SK-N-SH (cell line): ENCODE measurements at regions not wholly inside any gene's neighbourhood (a gene's known extent, or its start where the extent isn't known, plus 50 kb on each side); places are given as distances from the start of the nearest gene placed in this dataset.

Source experiments
- CHD2 ChIP-seq: fragments of 150-350 bp; IDR thresholded peaks from 2 replicates; pipeline ENCODE4 v1.6.1; 2018; ENCODE audit warnings: low read length; ENCODE audit not compliant: partially characterized antibody
- EP300 ChIP-seq, 2 experiments: IDR thresholded peaks; 2 replicates each; pipeline versions ENCODE4 v1.4.0 to v1.6.1; 2012; ENCODE audit warnings: borderline replicate concordance in 1 of 2, low read depth in 1 of 2, low read length in 1 of 2
- EZH2phosphoT487 ChIP-seq: fragments of 200-600 bp; sonication (generic); IDR thresholded peaks from 2 replicates; pipeline ENCODE4 v1.6.1; 2017; ENCODE audit warnings: low read depth, mixed run types, mild to moderate bottlenecking, antibody characterized with exemption, moderate library complexity, borderline replicate concordance
- FOXM1 ChIP-seq: IDR thresholded peaks from 2 replicates; pipeline ENCODE4 v1.4.0; 2012; ENCODE audit warnings: low read depth, mild to moderate bottlenecking
- GABPA ChIP-seq: IDR thresholded peaks from 2 replicates; pipeline ENCODE4 v1.4.0; 2012; ENCODE audit warnings: low read depth, mild to moderate bottlenecking
- IRF3 ChIP-seq: fragments of 150-350 bp; IDR thresholded peaks from 2 replicates; pipeline ENCODE4 v1.6.1; 2016; ENCODE audit warnings: mild to moderate bottlenecking, low read depth, low read length
- MAX ChIP-seq: IDR thresholded peaks from 2 replicates; pipeline ENCODE4 v1.4.0; 2012; ENCODE audit warnings: low read depth
- POLR2AphosphoS5 ChIP-seq: IDR thresholded peaks from 2 replicates; pipeline ENCODE4 v1.6.1; 2012; ENCODE audit warnings: low read depth, low read length
- SMC3 ChIP-seq: IDR thresholded peaks from 2 replicates; pipeline ENCODE4 v1.6.1; 2012; ENCODE audit warnings: low read depth, low read length, improper control_type of control experiment
- YY1 ChIP-seq: IDR thresholded peaks from 2 replicates; pipeline ENCODE4 v1.4.0; 2012; ENCODE audit warnings: low read depth, mild to moderate bottlenecking
- TF ChIP-seq, protein P1 (sequence below): fragments of 200-600 bp; sonication (generic); IDR thresholded peaks from 2 replicates; pipeline ENCODE4 v1.6.1; 2017; ENCODE audit warnings: antibody characterized with exemption, mild to moderate bottlenecking, moderate library complexity
- TF ChIP-seq, protein P2 (sequence below): IDR thresholded peaks from 2 replicates; pipeline ENCODE4 v1.6.1; 2012; ENCODE audit warnings: mild to moderate bottlenecking, low read depth, low read length, moderate library complexity
- TF ChIP-seq, protein P3 (sequence below): IDR thresholded peaks from 2 replicates; pipeline ENCODE4 v1.4.0; 2012; ENCODE audit warnings: low read depth, borderline replicate concordance
- TF ChIP-seq, protein P4 (sequence below): fragments of 150-350 bp; IDR thresholded peaks from 2 replicates; pipeline ENCODE4 v1.6.1; 2017; ENCODE audit warnings: antibody characterized with exemption, low read length, low read depth, borderline replicate concordance

- TF ChIP-seq, protein P1, sequence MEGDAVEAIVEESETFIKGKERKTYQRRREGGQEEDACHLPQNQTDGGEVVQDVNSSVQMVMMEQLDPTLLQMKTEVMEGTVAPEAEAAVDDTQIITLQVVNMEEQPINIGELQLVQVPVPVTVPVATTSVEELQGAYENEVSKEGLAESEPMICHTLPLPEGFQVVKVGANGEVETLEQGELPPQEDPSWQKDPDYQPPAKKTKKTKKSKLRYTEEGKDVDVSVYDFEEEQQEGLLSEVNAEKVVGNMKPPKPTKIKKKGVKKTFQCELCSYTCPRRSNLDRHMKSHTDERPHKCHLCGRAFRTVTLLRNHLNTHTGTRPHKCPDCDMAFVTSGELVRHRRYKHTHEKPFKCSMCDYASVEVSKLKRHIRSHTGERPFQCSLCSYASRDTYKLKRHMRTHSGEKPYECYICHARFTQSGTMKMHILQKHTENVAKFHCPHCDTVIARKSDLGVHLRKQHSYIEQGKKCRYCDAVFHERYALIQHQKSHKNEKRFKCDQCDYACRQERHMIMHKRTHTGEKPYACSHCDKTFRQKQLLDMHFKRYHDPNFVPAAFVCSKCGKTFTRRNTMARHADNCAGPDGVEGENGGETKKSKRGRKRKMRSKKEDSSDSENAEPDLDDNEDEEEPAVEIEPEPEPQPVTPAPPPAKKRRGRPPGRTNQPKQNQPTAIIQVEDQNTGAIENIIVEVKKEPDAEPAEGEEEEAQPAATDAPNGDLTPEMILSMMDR, result no peak
- TF ChIP-seq POLR2AphosphoS5, result no peak
- no peak for TF ChIP-seq CHD2
- no peak for TF ChIP-seq FOXM1
- no peak for TF ChIP-seq IRF3
- no peak for TF ChIP-seq SMC3
- TF ChIP-seq EZH2phosphoT487, result no peak
- TF ChIP-seq, protein P2, sequence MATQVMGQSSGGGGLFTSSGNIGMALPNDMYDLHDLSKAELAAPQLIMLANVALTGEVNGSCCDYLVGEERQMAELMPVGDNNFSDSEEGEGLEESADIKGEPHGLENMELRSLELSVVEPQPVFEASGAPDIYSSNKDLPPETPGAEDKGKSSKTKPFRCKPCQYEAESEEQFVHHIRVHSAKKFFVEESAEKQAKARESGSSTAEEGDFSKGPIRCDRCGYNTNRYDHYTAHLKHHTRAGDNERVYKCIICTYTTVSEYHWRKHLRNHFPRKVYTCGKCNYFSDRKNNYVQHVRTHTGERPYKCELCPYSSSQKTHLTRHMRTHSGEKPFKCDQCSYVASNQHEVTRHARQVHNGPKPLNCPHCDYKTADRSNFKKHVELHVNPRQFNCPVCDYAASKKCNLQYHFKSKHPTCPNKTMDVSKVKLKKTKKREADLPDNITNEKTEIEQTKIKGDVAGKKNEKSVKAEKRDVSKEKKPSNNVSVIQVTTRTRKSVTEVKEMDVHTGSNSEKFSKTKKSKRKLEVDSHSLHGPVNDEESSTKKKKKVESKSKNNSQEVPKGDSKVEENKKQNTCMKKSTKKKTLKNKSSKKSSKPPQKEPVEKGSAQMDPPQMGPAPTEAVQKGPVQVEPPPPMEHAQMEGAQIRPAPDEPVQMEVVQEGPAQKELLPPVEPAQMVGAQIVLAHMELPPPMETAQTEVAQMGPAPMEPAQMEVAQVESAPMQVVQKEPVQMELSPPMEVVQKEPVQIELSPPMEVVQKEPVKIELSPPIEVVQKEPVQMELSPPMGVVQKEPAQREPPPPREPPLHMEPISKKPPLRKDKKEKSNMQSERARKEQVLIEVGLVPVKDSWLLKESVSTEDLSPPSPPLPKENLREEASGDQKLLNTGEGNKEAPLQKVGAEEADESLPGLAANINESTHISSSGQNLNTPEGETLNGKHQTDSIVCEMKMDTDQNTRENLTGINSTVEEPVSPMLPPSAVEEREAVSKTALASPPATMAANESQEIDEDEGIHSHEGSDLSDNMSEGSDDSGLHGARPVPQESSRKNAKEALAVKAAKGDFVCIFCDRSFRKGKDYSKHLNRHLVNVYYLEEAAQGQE, result no peak
- TF ChIP-seq, protein P3, sequence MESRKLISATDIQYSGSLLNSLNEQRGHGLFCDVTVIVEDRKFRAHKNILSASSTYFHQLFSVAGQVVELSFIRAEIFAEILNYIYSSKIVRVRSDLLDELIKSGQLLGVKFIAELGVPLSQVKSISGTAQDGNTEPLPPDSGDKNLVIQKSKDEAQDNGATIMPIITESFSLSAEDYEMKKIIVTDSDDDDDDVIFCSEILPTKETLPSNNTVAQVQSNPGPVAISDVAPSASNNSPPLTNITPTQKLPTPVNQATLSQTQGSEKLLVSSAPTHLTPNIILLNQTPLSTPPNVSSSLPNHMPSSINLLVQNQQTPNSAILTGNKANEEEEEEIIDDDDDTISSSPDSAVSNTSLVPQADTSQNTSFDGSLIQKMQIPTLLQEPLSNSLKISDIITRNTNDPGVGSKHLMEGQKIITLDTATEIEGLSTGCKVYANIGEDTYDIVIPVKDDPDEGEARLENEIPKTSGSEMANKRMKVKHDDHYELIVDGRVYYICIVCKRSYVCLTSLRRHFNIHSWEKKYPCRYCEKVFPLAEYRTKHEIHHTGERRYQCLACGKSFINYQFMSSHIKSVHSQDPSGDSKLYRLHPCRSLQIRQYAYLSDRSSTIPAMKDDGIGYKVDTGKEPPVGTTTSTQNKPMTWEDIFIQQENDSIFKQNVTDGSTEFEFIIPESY, result no peak
- no peak for TF ChIP-seq YY1
- no peak for TF ChIP-seq GABPA
- TF ChIP-seq MAX, result no peak
- TF ChIP-seq EP300 (IDR thresholded peaks at IDR 0.05; ENCODE audit: borderline replicate concordance in 1 of 2, low read depth in 1 of 2, low read length in 1 of 2), result no peak
- TF ChIP-seq, protein P4, sequence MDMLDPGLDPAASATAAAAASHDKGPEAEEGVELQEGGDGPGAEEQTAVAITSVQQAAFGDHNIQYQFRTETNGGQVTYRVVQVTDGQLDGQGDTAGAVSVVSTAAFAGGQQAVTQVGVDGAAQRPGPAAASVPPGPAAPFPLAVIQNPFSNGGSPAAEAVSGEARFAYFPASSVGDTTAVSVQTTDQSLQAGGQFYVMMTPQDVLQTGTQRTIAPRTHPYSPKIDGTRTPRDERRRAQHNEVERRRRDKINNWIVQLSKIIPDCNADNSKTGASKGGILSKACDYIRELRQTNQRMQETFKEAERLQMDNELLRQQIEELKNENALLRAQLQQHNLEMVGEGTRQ, result no peak
These were observed 550.1 kb upstream of the CDH18 start for GRCh38 chr5:20537911-20538703.
